ENCODE measurements at regions not wholly inside any gene's neighbourhood (a gene's known extent, or its start where the extent isn't known, plus 50 kb on each side); places are given as distances from the start of the nearest gene placed in this dataset.
"Not testable (repeated sequence)": the region's sequence is repeated elsewhere in the genome, so short reads cannot be mapped to it uniquely, and the experiment has no call there.

DNA sequence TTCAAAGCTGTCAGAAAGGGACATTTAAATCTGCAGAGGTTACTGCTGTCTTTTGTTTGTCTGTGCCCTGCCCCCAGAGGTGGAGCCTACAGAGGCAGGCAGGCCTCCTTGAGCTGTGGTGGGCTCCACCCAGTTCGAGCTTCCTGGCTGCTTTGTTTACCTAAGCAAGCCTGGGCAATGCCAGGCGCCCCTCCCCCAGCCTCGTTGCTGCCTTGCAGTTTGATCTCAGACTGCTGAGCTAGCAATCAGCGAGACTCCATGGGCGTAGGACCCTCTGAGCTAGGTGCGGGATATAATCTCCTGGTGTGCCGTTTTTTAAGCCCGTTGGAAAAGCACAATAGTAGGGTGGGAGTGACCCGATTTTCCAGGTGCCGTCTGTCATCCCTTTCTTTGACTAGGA, 86.6 kb upstream of the ZWINT start:
- not testable (repeated sequence) for TF ChIP-seq CSDC2 (CRISPR knock-in tag; IDR thresholded peaks at IDR 0.05); RARB (CRISPR knock-in tag; IDR thresholded peaks at IDR 0.05); ARNTL (CRISPR knock-in tag; IDR thresholded peaks at IDR 0.05; ENCODE audit: borderline replicate concordance, low read depth); BACH2 (CRISPR knock-in tag; IDR thresholded peaks at IDR 0.05; ENCODE audit: borderline replicate concordance); ZFP30 (CRISPR knock-in tag; IDR thresholded peaks at IDR 0.05); GLIS3 (CRISPR knock-in tag; IDR thresholded peaks at IDR 0.05)
- TF ChIP-seq, protein P1, sequence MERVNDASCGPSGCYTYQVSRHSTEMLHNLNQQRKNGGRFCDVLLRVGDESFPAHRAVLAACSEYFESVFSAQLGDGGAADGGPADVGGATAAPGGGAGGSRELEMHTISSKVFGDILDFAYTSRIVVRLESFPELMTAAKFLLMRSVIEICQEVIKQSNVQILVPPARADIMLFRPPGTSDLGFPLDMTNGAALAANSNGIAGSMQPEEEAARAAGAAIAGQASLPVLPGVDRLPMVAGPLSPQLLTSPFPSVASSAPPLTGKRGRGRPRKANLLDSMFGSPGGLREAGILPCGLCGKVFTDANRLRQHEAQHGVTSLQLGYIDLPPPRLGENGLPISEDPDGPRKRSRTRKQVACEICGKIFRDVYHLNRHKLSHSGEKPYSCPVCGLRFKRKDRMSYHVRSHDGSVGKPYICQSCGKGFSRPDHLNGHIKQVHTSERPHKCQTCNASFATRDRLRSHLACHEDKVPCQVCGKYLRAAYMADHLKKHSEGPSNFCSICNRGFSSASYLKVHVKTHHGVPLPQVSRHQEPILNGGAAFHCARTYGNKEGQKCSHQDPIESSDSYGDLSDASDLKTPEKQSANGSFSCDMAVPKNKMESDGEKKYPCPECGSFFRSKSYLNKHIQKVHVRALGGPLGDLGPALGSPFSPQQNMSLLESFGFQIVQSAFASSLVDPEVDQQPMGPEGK (CRISPR knock-in tag; IDR thresholded peaks at IDR 0.05; ENCODE audit: borderline replicate concordance): not testable (repeated sequence)
